ENCODE measurements at regions not wholly inside any gene's neighbourhood (a gene's known extent, or its start where the extent isn't known, plus 50 kb on each side); places are given as distances from the start of the nearest gene placed in this dataset.

- Histone ChIP-seq H3F3A (ENCODE audit: insufficient read depth, low read length) (no peaks in the 10 kb centered on the region), H3K9me2 (ENCODE audit: low read depth, low read length) (no peaks in the 10 kb centered on the region), H3K4me2 (ENCODE audit: low read length) (no peak overlapping the region), H4K20me1 (ENCODE audit: insufficient read depth, low read length) (no peaks in the 10 kb centered on the region), H3K4me1 (ENCODE audit: insufficient read depth, low read length, severe bottlenecking) (no peaks in the 10 kb centered on the region), H2AFZ (ENCODE audit: low read length) (no peak overlapping the region), H3K79me2 (ENCODE audit: insufficient read depth, low read length) (no peaks in the 10 kb centered on the region), H3K9me3 (ENCODE audit: low read length) (no peaks in the 10 kb centered on the region), H3K27me3 (ENCODE audit: insufficient read depth, low read length) (no peaks in the 10 kb centered on the region), H3K9ac (ENCODE audit: low read length) (no peak overlapping the region), H3K36me3 (ENCODE audit: insufficient read depth, low read length) (no peaks in the 10 kb centered on the region), H3K4me3 (ENCODE audit: low read depth, low read length, poor library complexity, severe bottlenecking) (no peak overlapping the region), H3K27ac (ENCODE audit: low read depth, low read length, poor library complexity, severe bottlenecking) (no peak overlapping the region)
- TF ChIP-seq EZH2 (IDR thresholded peaks at IDR 0.05; ENCODE audit: borderline replicate concordance, low read length) (no peak), CTCF (IDR thresholded peaks at IDR 0.05; ENCODE audit: low read length) (no peak)
Measured at GRCh38 chr4:1462768-1463075, 56.5 kb upstream of the NKX1-1 start.

DNA sequence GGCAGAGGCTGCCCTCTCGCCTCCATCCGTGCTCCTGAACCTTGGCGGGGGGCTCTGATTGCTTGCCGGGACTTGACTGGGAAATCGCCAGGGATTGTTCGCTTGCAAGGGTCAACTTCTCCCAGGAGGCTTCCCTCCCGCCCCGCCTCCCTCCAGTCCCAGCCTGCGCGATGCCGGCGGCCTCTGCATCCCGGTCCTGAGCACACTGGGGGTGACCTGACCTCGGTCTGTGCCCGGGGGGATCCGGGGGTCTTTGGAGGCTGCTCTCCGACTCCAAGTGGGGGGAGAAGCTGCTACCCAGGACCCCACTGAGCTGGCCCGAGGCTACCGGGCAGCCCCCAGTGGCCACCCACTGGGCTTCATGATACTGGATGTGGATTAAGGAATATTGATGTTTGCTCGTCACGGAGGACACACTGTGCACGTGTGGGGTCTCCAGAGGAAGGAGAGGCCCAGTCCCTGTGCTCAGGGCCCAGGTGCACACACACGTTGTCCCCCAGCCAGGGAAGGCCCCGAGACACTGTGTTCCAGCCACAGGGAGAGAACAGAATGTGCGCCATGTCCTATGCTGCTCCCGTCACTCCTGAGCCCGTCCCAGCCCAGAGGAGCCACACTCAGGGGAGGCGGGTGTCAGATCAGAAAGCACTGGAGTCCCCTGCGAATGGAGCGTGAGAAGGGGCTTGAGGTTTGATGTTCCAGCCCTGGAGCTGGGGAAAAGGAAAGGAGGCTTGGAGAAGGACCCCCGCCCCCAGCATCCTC, 55.9 kb upstream of the NKX1-1 start:
- Histone ChIP-seq H3K79me2 (ENCODE audit: insufficient read depth, low read length) (no peaks in the 10 kb centered on the region), H3K9me2 (ENCODE audit: low read depth, low read length) (no peaks in the 10 kb centered on the region), H3K27me3 (ENCODE audit: insufficient read depth, low read length) (no peaks in the 10 kb centered on the region), H3K4me1 (ENCODE audit: insufficient read depth, low read length, severe bottlenecking) (no peaks in the 10 kb centered on the region), H3K4me2 (ENCODE audit: low read length) (no peak overlapping the region), H2AFZ (ENCODE audit: low read length) (no peak overlapping the region), H3K9ac (ENCODE audit: low read length) (no peak overlapping the region), H3F3A (ENCODE audit: insufficient read depth, low read length) (no peaks in the 10 kb centered on the region), H4K20me1 (ENCODE audit: insufficient read depth, low read length) (no peaks in the 10 kb centered on the region), H3K27ac (ENCODE audit: low read depth, low read length, poor library complexity, severe bottlenecking) (no peak overlapping the region), H3K4me3 (ENCODE audit: low read depth, low read length, poor library complexity, severe bottlenecking) (no peak overlapping the region), H3K36me3 (ENCODE audit: insufficient read depth, low read length) (no peaks in the 10 kb centered on the region), H3K9me3 (ENCODE audit: low read length) (no peaks in the 10 kb centered on the region)
- no peak for TF ChIP-seq EZH2 (IDR thresholded peaks at IDR 0.05; ENCODE audit: borderline replicate concordance, low read length)
- no peak for TF ChIP-seq CTCF (IDR thresholded peaks at IDR 0.05; ENCODE audit: low read length)

DNA sequence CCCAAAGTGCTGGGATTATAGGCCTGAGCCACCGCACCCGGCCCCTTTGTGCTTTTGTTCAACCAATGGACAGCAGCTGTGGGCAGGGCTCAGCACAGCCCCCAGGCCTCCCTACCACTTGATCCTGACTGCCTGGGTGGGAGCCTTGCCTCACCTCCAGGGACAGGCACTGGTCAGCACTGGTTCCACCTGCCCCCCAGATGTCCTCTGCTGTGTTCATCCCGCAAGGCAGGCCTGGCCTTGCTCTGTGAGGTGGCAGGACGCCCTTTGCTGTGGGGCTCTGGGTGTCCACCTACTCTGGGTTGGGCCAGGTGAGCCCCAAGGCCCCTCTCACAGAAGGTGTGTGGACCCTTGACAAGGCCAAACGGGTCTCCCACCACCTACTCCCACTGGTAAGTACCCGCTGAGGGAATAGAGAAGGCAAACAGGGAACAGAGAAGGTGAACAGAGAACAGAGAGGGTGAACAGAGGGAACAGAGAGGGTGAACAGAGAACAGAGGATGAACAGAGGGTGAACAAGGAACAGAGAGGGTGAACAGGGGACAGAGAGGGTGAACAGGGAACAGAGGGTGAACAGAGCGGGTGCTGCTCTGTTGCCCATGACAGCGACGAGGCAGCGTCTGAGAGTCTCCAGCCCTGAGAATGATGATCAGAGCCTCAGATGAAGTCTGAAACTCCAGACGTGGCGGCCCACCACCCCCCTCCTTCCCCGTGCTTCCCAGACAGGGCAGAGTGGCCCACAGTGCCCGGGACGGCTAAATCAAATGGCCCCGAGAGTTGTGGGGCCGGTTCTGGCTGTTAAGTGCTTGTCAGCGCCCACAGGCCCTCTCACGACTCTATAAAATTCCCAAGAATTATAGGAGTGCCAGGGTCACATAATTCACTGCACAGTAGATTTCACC, 55.0 kb upstream of the NKX1-1 start:
- Histone ChIP-seq H3K27me3 (ENCODE audit: insufficient read depth, low read length) (no peaks in the 10 kb centered on the region), H3K79me2 (ENCODE audit: insufficient read depth, low read length) (no peaks in the 10 kb centered on the region), H3K36me3 (ENCODE audit: insufficient read depth, low read length) (no peaks in the 10 kb centered on the region), H3K9ac (ENCODE audit: low read length) (no peak overlapping the region), H3K4me2 (ENCODE audit: low read length) (no peak overlapping the region), H3F3A (ENCODE audit: insufficient read depth, low read length) (no peaks in the 10 kb centered on the region), H3K9me3 (ENCODE audit: low read length) (no peaks in the 10 kb centered on the region), H4K20me1 (ENCODE audit: insufficient read depth, low read length) (no peaks in the 10 kb centered on the region), H3K4me3 (ENCODE audit: low read depth, low read length, poor library complexity, severe bottlenecking) (no peak overlapping the region), H3K27ac (ENCODE audit: low read depth, low read length, poor library complexity, severe bottlenecking) (no peak overlapping the region), H3K9me2 (ENCODE audit: low read depth, low read length) (no peaks in the 10 kb centered on the region), H2AFZ (ENCODE audit: low read length) (no peak overlapping the region), H3K4me1 (ENCODE audit: insufficient read depth, low read length, severe bottlenecking) (no peaks in the 10 kb centered on the region)
- no peak for TF ChIP-seq CTCF (IDR thresholded peaks at IDR 0.05; ENCODE audit: low read length)
- no peak for TF ChIP-seq EZH2 (IDR thresholded peaks at IDR 0.05; ENCODE audit: borderline replicate concordance, low read length)
